AG10803 (cell line): ENCODE measurements at regions not wholly inside any gene's neighbourhood (a gene's known extent, or its start where the extent isn't known, plus 50 kb on each side); places are given as distances from the start of the nearest gene placed in this dataset.

ENCODE experiments used
- DNase-seq: peaks from one replicate; pipeline ENCODE4 v3.0.0; 2010; ENCODE audit warnings: low read depth
- H3K4me3 ChIP-seq: 2 replicates; pipeline ENCODE4 v1.5.1; 2011; ENCODE audit warnings: mild to moderate bottlenecking, low read length, control low read depth
- TF ChIP-seq, protein P1 (sequence below): conservative IDR thresholded peaks from 2 replicates; pipeline ENCODE4 v1.5.1; 2011; ENCODE audit warnings: mild to moderate bottlenecking, low read length, control low read depth, inconsistent platforms

DNA sequence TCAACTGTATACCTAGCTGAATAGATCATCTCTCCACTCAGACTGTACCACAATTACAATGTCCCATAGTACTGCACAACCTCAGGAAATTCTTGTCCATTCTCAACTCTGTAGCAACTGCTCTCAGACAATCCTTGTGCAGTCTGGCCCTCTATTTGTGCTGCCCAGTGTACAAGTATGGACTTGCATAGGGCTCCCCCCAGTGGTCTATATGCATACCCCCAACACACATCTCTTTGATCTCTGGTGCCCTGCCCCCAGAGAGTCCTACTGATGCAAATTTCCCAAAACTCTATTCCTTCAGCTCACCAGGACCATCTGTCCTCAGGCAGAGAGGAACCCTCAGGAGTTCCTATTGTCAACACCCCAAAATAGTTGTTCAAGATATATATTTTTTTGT, 205.3 kb downstream of the SLCO4C1 start:
- H3K4me3 ChIP-seq, result no peak overlapping the region
- TF ChIP-seq, protein P1, sequence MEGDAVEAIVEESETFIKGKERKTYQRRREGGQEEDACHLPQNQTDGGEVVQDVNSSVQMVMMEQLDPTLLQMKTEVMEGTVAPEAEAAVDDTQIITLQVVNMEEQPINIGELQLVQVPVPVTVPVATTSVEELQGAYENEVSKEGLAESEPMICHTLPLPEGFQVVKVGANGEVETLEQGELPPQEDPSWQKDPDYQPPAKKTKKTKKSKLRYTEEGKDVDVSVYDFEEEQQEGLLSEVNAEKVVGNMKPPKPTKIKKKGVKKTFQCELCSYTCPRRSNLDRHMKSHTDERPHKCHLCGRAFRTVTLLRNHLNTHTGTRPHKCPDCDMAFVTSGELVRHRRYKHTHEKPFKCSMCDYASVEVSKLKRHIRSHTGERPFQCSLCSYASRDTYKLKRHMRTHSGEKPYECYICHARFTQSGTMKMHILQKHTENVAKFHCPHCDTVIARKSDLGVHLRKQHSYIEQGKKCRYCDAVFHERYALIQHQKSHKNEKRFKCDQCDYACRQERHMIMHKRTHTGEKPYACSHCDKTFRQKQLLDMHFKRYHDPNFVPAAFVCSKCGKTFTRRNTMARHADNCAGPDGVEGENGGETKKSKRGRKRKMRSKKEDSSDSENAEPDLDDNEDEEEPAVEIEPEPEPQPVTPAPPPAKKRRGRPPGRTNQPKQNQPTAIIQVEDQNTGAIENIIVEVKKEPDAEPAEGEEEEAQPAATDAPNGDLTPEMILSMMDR, result no peak
- DNase-seq, result no peak

DNA sequence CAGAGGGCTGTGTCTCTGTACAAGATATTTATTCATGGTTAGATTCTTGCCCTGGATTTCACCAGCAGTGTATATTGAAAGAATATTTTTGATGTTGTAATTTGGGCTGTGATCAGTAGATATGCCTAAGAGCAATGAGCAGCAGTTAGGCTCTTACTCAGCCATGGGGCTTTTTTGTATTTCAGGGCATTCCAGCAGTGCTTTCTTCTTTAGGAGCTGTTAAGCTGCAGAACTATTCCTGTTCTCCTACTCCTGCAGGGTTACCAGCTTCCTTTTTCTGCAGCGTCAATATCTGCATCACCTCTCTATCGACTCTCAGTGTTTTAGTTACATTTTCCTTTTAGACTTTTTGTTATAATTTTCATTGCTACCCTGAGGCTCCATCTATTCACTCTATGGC, 206.2 kb downstream of the SLCO4C1 start:
- no peak overlapping the region for H3K4me3 ChIP-seq
- DNase-seq, result no peak
- TF ChIP-seq, protein P1, result no peak

DNA sequence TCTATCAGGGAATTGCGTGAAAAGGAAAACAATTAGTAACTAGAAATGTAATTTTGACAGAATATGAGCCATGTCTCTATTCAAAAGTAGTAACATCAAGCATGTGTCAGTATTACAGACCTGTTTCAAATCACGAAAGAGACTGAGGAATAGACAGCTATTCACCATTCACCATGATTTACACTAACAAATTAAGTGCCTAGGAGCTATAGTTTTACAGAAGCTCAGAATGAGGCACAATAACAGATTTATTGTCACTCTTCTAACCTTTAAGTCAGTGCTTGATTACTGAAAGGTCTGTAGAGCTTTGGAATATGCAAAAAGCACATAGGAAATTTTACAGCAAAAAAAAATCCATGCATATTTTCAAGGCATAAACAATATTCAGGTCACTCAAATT, 208.2 kb downstream of the SLCO4C1 start:
- DNase-seq, result no peak
- H3K4me3 ChIP-seq, result no peak overlapping the region
- TF ChIP-seq, protein P1, result no peak

DNA sequence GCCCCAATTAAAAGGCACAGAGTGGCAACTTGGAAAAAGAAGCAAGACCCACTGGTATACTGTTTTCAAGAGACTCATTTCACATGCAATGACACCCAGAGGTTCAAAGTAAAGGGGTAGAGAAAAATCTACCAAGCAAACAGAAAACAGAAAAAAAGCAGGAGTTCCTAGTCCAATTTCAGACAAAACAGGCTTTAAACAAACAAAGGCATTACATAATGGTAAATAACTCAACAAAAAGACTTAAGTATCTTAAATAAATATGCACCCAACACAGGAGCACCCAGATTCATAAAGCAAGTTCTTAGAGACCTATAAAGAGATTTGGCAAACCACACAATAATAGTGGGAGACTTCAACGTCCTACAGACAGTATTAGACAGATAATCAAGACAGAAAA, 215.8 kb downstream of the SLCO4C1 start:
- H3K4me3 ChIP-seq, result no peak overlapping the region
- no peak for DNase-seq
- TF ChIP-seq, protein P1, result no peak

DNA sequence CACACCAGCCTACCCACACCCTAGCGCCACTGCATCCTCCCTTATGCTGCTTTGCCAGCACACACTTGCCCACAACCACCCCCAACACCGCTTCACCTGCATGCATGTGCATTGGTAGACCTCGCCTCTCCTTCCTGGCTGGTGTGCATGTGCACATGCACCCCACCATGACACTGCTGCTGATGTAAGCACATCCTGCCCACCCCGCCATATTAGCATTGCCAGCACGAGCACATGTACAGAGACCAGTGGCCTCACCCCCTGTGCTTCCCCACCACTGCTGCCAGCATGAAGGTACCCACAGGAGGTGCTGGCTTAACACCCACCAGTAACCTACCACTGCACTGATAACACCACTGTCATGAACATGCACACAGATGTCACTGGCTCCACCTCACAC, 218.2 kb downstream of the SLCO4C1 start:
- DNase-seq, result no peak
- no peak overlapping the region for H3K4me3 ChIP-seq
- TF ChIP-seq, protein P1, result no peak

DNA sequence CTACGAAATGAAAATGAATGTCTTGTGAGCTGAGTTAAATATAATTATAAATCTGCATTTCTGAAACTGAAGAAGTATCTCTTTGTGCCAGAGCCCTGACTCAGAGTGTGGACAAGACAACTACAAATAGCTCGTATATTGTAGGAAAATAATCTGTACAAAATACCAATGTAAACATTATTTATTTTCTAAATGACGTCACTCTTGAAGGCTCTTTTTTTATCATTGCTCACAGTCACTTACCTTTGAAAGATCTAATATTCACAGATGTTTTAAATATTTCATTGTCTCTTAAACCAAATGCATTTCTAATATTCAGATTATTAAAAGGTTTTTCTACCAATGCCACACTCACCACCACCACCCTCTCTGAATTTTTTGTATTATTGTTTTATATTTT, 226.1 kb downstream of the SLCO4C1 start:
- no peak overlapping the region for H3K4me3 ChIP-seq
- DNase-seq, result no peak
- TF ChIP-seq, protein P1, result no peak

DNA sequence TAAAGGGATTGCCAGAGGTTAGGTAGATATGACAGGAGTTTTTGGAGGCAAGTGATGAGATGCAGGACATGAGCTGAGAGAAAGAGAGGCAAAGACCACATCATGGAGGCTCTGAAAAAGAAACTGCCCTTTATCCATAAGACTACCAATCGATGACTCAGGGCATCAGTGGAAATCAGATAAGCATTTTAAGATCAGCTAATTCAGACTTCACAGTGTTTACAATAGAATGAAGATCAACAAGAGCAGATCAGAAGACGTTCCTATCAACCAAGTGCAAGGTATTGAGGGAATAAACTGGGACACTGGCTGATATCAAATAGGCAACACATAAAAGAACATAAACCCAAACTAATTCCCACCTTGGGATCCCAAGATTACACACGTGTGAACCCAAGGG, 227.2 kb downstream of the SLCO4C1 start:
- TF ChIP-seq, protein P1, result no peak
- no peak overlapping the region for H3K4me3 ChIP-seq
- DNase-seq, result no peak
